Mesothelial cell of epicardium (in vitro differentiated cells): ENCODE measurements at regions not wholly inside any gene's neighbourhood (a gene's known extent, or its start where the extent isn't known, plus 50 kb on each side); places are given as distances from the start of the nearest gene placed in this dataset.

ENCODE experiments used
- DNase-seq, 2 experiments: peaks; one replicate each; pipeline ENCODE4 v3.0.0; 2021; ENCODE audit warnings: low spot score in 2 of 2; ENCODE audit not compliant: unreplicated experiment in 2 of 2
- H3K27ac Mint-ChIP-seq: 2 replicates; pipeline ENCODE4 v1.8.0; 2021; ENCODE audit warnings: mixed read lengths
- H3K27me3 Mint-ChIP-seq: 2 replicates; pipeline ENCODE4 v1.8.0; 2021; ENCODE audit warnings: low read depth, mixed read lengths
- H3K36me3 Mint-ChIP-seq: 2 replicates; pipeline ENCODE4 v1.8.0; 2021; ENCODE audit warnings: mixed read lengths
- H3K4me1 Mint-ChIP-seq: 2 replicates; pipeline ENCODE4 v1.8.0; 2021; ENCODE audit warnings: mixed read lengths
- H3K4me3 Mint-ChIP-seq: 2 replicates; pipeline ENCODE4 v1.8.0; 2021; ENCODE audit warnings: mild to moderate bottlenecking, moderate library complexity, mixed read lengths
- H3K9me3 Mint-ChIP-seq: 2 replicates; pipeline ENCODE4 v1.8.0; 2021; ENCODE audit warnings: mixed read lengths
- CTCF ChIP-seq: fragments of 200-600 bp; sonication (generic); IDR thresholded peaks from one replicate; pipeline ENCODE4 v1.5.0; 2021; ENCODE audit warnings: antibody characterized with exemption; ENCODE audit not compliant: unreplicated experiment

GRCh38 chr5:60018091-60018490 lies 124.6 kb upstream of the PDE4D start:
- no peak for DNase-seq
- H3K27ac Mint-ChIP-seq: no peak overlapping the region
- peaks cover 17% of the 10 kb centered on the region for H3K36me3 Mint-ChIP-seq
- peaks cover 14% of the 10 kb centered on the region for H3K4me1 Mint-ChIP-seq
- peaks cover 41% of the 10 kb centered on the region for H3K9me3 Mint-ChIP-seq
- no peak for TF ChIP-seq CTCF
- H3K4me3 Mint-ChIP-seq: no peak overlapping the region
- H3K27me3 Mint-ChIP-seq: no peaks in the 10 kb centered on the region

- Mint-ChIP-seq H3K36me3 (peaks cover 17% of the 10 kb centered on the region), H3K4me3 (no peak overlapping the region), H3K27ac (peak overlapping the region; percentile 43), H3K27me3 (no peaks in the 10 kb centered on the region), H3K4me1 (peaks cover 11% of the 10 kb centered on the region), H3K9me3 (peaks cover 41% of the 10 kb centered on the region)
- no peak for TF ChIP-seq CTCF
- DNase-seq: no peak
These were observed 120.8 kb upstream of the PDE4D start for GRCh38 chr5:60014331-60014730.

- Mint-ChIP-seq H3K4me3 (no peak overlapping the region), H3K36me3 (no peaks in the 10 kb centered on the region), H3K27ac (no peak overlapping the region), H3K27me3 (no peaks in the 10 kb centered on the region), H3K9me3 (peaks cover 14% of the 10 kb centered on the region), H3K4me1 (peaks cover 26% of the 10 kb centered on the region)
- DNase-seq: no peak
- no peak for TF ChIP-seq CTCF
These were observed 117.3 kb upstream of the PDE4D start for GRCh38 chr5:60010853-60011252.

GRCh38 chr5:60010328-60010727 lies 116.8 kb upstream of the PDE4D start:
- peak; percentile 75 for TF ChIP-seq CTCF
- Mint-ChIP-seq H3K4me3 (no peak overlapping the region), H3K27me3 (no peaks in the 10 kb centered on the region), H3K36me3 (no peaks in the 10 kb centered on the region), H3K4me1 (peaks cover 26% of the 10 kb centered on the region), H3K27ac (no peak overlapping the region), H3K9me3 (peaks cover 8% of the 10 kb centered on the region)
- no peak for DNase-seq

- Mint-ChIP-seq H3K36me3 (peaks cover 2% of the 10 kb centered on the region), H3K4me1 (peaks cover 26% of the 10 kb centered on the region), H3K4me3 (no peak overlapping the region), H3K27me3 (no peaks in the 10 kb centered on the region), H3K9me3 (no peaks in the 10 kb centered on the region), H3K27ac (peak overlapping the region; percentile 43)
- no peak for DNase-seq
- TF ChIP-seq CTCF: no peak
These were observed 114.2 kb upstream of the PDE4D start for GRCh38 chr5:60007729-60008128.

- no peaks in the 10 kb centered on the region for H3K27me3 Mint-ChIP-seq
- H3K36me3 Mint-ChIP-seq: peaks cover 18% of the 10 kb centered on the region
- no peak overlapping the region for H3K4me3 Mint-ChIP-seq
- H3K9me3 Mint-ChIP-seq: peaks cover 21% of the 10 kb centered on the region
- peak in 1 of 2 experiments; percentile 39 for DNase-seq
- no peak for TF ChIP-seq CTCF
- H3K27ac Mint-ChIP-seq: peak overlapping the region; percentile 94
- H3K4me1 Mint-ChIP-seq: peaks cover 33% of the 10 kb centered on the region
These were observed 105.5 kb upstream of the PDE4D start for GRCh38 chr5:59999056-59999455.
